NCI-H2081 (cell line): ENCODE measurements at regions not wholly inside any gene's neighbourhood (a gene's known extent, or its start where the extent isn't known, plus 50 kb on each side); places are given as distances from the start of the nearest gene placed in this dataset.
"Not testable (repeated sequence)": the region's sequence is repeated elsewhere in the genome, so short reads cannot be mapped to it uniquely, and the experiment has no call there.

Source experiments
- DNase-seq, 2 experiments: peaks; one replicate each; lab custom pipeline; 2025; lab: John Stamatoyannopoulos, UW

DNA sequence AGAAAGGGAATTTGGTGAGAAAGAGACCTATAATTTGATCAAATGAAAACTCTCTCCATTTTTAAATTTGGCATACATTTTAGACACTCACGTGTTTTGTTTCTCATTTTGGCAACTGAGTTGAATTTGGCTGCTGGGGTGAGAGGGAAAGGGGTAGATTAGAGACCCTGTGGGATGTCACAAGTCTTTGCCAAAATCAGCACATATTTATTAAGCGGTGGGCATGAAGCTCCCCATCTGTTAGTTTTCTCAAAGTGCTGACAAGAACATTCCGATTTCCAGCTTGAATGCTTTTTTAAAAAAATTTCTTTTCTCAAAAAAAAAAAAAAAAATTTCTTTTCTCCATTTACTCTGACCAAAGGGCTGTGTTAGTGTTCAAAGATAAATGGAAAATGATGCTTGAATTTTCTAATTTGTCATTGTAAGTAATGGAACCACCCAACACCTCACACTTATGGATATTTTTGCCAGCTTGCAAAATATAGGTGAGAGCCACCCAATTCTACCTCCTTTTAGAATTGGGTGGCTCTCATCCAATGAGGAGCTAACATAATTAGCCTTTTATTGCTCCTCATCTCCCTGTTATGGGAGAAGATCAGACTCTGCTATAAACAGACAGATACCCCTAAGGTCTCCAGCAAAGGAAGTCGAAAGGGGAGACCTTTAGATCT lies 222.9 kb upstream of the FN1 start:
- no peak for DNase-seq

DNA sequence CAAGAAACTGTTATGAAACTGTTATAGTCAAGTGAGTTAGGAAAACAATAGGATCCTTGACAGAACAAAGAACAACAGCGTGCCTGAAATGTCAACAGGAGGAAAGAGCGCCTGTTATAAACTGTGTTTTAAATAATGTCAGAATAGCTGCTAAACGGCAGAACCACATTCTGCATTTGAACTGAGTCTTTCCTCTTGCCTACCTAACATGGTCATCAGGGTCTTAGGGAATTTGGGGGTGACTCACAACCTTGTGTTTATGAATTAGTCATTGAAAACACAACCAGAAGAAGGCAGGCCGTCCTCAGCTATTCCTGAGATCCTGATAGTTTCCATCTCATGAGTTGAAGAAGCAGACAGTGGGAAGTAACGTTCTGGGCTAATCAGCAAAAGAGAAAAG lies 222.0 kb upstream of the FN1 start:
- DNase-seq: no peak

DNA sequence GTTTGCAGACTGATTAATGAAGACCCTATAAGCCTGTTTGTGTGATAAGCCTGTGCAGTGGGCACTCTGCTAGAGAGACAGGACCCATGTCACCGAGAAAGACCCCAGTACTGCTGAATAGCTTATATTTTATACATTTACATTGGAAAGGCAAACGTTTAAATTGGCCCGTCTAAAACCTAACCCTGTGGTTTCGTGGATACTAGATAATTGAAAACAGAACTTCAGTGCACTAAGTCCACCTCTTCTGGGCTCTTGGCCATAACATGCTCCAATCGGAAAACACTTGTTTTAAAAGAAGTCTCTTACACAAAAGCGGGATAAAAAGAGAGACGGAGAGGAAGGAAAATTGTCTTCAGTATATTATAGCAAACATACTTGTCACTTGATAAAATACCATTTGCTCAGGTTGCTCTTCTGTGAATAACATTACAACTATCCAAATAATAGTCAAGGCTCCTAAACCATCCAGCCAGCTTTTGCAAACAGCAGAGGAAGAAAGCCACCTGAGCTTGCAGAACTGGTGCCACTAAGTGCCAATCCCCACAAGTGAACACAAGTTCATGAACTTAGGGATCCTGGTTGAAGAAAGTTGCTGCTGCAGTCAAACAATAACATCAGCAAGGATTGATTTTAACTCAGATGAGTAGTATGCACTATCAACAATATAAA lies 218.4 kb upstream of the FN1 start:
- no peak for DNase-seq

DNA sequence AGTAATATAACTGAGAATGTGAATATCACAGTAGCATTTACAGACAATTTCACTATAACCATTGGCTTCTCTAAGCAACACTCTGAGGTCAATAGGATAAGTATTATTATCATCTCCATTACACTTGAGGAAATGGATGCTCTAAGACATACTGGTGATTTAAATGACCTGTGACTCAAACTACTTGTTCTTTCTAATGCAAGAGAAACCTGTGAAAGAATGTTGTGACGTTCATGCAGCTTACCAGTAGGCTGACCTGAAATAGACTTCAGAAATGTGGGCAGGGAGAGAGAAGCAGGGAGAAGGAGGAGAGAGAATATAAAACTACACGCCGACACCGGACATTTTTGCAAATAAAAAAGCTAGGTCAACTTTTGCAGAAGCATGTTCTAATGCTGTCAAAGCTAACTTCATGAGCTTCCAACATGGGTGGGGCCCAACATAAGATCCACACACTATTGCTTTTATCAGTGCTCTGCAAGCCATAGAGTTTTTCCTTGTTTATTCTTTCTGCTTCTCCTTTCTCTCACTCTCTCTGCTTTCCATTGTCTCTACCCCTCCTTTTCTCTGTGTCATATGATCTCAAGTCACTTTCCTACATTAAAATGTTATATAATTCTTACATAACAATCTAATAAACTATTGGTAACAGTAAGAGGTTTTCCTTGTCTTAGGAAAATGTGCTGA lies 217.6 kb upstream of the FN1 start:
- DNase-seq: no peak

DNA sequence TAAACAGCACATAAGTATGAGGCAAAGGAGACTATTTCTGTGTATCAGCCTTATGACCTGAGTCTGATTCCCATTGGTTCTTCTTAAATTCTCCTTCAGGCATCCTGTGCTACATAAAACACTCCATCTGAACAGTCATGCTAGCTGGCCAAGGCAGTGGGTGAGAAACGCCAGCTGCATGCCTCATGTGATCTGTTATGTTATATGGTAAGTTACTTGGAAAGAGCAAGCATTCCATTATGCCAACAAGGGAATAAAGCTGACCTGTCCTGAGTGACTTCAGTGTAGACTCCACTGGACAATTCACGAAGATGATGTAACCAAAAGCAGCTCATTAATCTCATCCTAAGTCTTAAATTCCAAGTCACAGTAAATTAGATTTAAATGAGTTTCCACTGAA lies 216.5 kb upstream of the FN1 start:
- no peak for DNase-seq

DNA sequence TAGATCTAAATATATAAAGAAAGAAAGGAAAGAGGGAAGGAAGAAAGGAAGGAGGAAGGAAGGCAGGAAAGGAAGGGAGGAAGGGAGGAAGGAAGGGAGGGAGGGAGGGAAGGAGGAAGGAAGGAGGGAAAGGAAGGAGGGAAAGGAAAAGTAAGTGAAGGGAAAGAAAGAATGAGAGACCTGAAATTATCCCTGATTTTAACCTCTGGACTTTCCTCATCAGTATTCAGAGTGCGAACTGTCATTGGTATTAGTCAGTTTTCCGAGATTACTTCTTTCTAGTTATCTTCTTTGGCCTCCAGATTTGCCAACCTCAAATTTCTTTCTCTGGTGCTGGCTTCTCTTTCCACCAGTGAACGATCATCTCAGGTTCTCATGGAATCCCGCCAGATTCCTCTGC lies 215.5 kb upstream of the FN1 start:
- DNase-seq: no peak

DNA sequence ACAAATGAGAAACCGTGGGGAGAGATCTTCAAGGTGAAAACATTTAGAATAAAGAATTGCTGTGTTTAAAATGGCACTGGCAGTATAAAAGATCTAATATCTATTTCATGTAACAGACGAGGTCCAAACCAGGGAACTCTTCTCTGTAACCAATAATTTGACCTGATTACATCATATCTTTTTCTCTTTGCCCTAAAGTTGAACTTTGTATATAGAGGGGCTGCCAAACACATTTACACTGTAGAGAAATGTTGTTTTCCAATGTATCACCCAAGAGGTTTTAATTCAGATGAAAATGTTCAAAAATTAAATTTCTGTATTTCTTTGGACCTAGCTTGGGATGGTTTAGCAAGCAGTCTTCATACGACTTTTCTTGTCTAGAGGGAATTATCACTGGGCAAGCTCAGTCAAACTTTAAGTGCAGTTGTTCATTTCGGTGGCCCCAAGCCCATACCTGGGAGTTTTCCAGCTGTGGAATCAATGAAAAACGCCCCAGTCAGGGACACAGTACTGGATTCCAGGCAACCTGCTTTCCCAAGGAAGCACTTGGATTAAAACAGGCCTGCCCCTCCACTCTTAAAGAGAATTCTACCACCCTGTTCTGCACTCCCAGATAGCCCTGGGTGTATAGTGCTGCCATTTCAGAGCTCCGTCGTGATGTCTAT lies 208.5 kb upstream of the FN1 start:
- DNase-seq: no peak

DNA sequence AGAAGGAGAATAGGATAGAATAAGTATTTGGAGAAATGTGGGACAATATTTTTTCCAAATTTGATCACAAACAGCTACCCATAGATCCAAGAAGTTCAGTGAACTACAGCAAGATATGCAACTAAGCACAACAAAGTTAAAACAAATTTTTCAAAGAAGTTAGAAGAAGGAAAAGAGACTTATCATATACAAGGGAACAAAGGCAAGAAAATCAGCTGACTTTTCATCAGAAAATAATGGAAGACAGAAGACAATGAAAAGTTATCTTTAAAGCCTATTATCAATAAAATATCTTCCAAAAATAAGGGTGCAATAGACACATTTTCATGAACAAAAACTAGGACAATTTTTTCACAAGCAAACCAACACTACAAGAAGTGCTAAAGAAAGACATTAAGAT lies 202.8 kb upstream of the FN1 start:
- no peak for DNase-seq

DNA sequence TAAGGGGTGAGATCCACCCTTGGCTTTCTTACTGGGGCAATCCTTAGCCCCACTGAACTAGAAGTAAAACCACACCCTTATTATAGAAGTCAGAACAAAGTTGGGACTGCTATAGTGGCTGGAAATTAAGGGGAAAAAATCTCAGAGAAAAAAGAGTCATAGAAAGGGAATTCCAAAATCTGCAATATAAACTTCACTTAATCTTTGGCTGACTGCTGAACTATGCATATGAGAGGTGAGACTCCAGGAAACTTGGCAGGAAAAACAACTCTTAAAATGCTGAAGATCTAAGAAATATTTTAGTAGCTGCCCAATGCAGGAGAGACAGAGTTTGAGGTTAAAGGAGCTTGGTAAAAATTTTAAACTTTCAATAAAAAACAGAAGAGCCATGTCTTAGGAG lies 201.8 kb upstream of the FN1 start:
- DNase-seq: no peak

DNA sequence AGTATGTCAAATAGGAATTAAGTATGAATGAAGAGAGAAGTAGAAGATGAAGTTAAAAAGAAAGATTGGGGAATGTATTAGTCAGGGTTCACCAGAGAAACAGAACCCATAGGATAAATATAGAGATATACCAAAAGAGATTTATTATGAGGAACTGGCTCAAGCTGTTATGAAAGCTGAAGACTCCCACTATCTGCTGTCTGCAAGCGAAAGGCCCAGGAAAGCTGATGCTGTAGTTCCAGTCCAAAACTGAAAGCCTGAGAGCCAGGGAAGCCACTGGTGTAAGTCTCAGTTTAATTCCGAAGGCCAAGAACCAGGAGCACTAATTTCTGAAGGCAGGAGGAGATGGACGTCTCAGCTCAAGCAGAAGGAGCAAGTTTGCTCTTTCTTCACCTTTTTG lies 200.9 kb upstream of the FN1 start:
- no peak for DNase-seq

DNA sequence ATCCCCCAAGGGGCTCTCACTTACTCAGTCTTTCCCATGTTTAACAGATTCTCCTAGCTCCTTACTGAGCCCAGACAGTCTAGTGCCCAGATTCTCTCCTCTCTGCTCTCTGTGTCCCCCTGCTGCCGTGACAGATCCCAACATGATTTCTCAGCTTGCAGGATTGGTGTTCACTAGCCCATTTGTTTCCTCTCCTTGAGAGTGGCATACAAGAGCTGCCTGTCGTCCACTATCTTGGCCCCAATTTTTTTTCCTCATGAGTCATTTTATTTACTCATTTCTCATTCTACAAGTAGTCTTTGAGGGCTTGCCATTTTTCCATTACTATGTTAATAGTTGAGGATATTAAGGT lies 199.9 kb upstream of the FN1 start:
- DNase-seq: no peak

DNA sequence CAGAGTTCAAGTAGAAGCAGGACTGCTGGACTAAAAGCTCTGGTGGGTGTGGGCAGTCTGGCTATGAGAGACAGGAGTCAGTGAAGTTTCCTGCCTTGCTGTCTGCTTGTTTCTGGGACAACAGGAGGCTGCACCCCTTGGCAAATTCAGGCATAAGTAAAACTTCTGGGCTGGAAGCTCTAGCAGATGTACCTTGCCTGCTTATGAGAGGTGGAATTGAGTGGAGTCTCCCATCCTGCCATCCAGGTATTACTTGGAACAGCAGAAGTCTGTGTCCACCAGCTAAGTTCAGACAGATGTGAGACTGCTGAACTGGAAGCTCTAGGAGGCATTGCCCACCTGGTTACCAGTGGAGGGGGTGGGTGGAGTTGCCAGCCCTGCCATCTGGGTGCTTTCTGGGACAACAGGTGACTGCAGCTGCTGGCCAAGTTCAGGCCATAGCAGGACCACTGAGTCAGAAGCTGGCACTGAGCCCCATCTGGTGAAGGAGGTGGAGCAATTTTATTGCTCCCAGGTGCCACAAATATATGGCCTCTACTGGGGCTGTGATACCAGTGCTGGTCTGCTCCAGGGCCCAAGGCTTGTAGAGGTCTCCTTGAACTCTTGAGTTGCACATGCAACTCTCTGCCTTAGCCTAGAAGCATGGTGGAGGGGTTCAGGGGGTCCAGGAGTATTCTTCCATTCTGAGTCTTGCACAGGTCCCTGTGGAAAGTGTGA lies 199.4 kb upstream of the FN1 start:
- DNase-seq: no peak

DNA sequence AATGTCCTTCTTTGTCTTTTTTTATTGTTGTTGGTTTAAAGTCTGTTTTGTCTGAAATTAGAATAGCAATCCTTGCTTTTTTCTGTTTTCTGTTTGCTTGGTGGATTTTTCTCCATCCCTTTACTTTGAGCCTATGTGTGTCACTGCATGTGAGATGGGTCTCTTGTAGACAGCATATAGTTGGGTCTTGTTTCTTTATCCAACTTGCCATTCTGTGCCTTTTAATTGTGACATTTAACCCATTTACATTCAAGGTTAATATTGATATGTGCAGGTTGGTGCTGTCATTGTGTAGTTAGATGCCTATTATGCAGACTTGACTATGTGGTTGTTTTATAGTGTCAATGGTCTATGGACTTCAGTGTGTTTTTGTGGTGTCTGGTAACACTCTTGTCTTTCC lies 197.5 kb upstream of the FN1 start:
- DNase-seq: no peak

DNA sequence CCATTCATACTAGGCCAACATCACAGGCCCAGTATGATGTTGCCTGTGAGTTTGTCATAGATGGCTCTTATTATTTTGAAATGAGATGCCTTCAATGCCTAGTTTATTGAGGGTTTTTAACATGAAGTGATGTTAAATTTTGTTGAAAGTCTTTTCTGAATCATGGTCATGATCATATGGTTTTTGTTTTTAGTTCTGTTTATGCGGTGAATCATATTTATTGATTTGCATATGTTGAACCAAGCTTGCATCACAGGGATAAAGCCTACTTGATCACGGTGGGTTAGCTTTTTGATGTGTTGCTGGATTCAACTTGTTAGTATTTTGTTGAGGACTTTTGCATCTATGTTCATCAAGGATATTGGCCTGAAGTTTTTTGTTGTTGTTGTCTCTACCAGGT lies 195.8 kb upstream of the FN1 start:
- no peak for DNase-seq

DNA sequence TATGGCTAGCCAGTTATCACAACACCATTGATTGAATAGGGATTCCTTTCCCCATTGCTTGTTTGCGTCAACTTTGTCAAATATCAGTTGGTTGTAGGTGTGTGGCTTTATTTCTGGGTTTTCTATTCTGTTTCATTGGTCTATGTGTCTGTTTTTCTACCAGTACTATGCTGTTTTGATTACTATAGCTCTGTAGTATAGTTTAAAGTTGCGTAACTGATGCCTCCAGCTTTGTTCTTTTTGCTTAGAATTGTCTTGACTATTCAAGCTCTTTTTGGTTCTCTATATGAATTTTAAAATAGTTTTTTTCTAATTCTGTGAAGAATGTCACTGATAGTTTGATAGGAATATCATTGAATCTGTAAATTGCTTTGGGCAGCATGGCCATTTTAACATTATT lies 194.9 kb upstream of the FN1 start:
- DNase-seq: not testable (repeated sequence)

DNA sequence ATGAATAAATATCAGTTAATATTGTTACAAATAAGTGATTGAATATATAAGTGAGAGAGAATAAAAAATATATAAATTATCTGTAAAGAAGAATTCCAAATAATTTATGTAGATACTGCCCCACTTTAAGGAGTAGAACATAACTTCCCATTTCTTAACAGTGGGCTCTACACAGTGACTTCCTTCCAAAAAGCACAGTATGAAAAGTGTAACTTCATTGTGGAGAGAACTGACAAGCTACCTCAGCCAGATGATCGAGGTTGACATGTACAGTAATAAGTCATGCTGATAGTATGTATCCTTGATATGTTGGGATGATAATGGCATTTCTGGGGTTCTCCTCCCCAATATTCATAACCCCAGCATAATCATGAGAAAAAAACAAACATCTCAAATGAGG lies 191.9 kb upstream of the FN1 start:
- DNase-seq: no peak

DNA sequence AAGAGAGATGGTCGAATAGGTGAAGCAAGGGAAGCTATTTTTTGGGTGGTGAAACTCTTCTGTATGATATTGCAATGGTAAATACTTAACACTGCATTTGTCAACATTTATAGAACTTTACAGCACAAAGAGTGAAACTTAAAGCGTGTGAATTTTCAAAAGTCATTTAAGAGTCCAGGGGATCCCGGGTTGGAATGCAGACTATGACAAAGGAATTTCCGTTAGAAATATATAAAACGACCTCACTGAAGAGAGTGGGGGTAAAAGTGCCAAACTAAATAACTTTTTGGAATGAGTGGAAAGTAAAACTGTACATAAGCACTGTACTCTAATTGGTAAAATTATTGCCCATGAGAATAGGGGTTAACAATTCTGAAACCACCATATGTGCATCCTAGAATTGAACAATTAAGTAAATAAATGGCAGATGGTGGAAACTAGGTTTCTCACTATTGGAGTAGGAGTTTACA lies 191.0 kb upstream of the FN1 start:
- DNase-seq: no peak

DNA sequence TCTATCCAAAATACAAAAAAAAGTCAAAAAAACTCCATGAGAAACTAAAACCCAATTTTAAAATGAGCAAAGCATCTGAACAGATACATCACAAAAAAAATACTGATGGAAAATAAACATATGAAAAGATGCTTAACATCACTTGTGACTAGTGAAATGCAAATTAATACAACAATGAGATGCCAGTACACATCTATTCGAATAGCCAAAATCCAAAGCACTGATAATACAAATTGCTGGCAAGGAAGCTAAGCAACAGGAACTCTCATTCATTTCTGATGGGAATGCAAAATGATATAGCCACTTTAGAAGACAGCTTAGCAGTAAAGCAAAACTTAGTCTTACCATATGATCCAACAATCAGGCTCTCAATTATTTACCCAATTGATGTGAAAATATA lies 190.2 kb upstream of the FN1 start:
- DNase-seq: no peak

DNA sequence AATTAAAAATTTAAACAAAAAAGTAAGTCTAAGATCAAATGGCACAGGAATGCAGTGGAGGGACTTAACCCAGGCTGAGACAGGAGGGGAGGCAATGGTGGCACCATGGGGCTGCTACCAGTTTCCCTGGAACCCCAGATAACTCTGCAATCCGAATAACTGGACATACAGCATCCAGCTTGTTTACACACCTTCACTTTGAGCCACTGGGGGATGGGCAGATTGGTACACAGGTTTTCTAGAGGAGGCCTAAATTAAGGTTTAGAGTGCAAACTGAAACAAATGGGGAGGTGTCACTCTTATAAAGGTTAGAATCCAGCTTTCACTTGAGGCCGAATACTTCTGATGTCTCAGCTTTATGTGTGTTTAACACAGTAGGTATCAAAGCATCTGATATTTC lies 189.3 kb upstream of the FN1 start:
- no peak for DNase-seq

DNA sequence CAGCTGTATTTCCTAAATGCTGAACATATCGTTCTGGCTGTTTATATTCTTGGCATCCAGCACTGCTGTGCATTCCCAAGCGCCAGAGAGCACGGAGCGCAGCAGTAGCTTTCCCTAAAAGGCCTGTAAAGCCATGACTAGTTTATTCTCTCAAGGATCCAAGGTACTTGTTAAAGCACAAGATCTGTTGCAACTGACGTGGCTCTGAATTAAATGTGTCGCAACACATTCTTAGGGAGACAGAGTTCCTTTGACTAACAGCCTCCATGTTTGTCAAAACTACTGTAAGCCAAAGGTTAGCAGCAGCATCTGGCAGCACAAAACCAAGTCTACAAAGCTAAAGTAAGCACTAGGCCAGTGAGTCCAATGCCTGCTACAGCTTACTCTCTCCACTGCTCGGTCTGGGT lies 188.6 kb upstream of the FN1 start:
- DNase-seq: no peak

DNA sequence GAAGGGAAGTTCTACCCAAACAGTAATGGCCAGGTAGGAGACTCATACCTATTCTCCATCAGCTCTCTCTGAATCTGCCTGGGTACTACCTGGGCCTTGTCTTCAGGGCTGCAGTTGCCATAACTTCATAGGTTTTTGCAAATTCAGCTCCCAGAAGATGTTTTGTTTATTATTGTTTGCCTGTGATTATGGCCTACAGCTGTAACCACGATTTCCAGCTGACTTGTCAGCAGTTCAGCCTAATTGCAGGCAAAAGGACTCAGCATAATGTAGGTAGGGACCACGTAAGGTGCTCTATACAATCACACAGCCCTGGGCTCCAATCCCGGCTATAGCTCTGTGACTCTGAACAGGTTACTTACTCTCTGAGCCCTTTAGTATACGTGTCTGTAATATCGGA lies 187.0 kb upstream of the FN1 start:
- no peak for DNase-seq

DNA sequence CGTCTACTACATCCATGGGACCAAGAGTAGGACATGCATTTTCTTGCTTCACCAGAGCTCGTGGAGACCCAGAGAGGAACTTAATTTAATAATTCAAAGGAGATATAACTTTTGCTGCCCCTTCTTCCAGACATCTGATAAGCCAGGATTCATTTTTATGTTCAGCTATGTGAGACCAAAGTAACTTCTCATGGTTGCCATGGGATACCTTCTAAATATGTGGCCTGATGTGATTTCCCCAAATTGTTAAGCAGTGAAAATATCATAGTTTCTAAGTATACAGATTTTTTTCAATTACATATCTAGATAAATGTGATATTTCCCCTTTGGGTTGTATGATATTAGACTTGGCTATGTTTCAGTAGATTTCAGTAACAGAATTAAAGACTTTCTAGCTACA lies 185.5 kb upstream of the FN1 start:
- DNase-seq: no peak
